GM10266 (cell line): ENCODE measurements at regions not wholly inside any gene's neighbourhood (a gene's known extent, or its start where the extent isn't known, plus 50 kb on each side); places are given as distances from the start of the nearest gene placed in this dataset.

Experiments
- DNase-seq: peaks from one replicate; pipeline ENCODE4 v3.0.0; 2012; ENCODE audit errors: extremely low spot score
- TF ChIP-seq, protein P1 (sequence below): IDR thresholded peaks from 2 replicates; pipeline ENCODE4 v1.5.1; 2012; ENCODE audit warnings: mild to moderate bottlenecking, low read depth; ENCODE audit not compliant: control insufficient read depth, insufficient read depth; ENCODE audit errors: missing control alignments

DNA sequence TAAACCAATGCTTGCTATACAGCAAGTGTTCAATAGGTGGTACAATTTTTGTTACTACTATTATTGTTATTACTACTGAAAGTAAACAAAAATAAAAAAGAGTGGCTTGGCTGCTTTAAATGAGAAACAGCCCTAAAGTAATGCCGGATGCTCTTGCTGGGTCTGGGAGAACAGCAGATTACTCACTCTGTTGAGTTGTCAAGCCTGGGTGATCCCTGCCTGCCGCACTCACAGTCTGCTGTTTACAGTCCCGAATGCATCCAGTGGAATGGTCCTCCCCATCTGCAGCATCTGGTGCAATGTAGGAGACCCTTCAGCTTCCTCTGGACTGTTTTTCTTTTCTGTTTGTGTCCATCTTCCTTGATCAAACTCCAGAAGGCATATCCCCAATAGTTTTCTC, 102.7 kb upstream of the IVNS1ABP start:
- DNase-seq, result no peak
- TF ChIP-seq, protein P1, sequence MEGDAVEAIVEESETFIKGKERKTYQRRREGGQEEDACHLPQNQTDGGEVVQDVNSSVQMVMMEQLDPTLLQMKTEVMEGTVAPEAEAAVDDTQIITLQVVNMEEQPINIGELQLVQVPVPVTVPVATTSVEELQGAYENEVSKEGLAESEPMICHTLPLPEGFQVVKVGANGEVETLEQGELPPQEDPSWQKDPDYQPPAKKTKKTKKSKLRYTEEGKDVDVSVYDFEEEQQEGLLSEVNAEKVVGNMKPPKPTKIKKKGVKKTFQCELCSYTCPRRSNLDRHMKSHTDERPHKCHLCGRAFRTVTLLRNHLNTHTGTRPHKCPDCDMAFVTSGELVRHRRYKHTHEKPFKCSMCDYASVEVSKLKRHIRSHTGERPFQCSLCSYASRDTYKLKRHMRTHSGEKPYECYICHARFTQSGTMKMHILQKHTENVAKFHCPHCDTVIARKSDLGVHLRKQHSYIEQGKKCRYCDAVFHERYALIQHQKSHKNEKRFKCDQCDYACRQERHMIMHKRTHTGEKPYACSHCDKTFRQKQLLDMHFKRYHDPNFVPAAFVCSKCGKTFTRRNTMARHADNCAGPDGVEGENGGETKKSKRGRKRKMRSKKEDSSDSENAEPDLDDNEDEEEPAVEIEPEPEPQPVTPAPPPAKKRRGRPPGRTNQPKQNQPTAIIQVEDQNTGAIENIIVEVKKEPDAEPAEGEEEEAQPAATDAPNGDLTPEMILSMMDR, result no peak

DNA sequence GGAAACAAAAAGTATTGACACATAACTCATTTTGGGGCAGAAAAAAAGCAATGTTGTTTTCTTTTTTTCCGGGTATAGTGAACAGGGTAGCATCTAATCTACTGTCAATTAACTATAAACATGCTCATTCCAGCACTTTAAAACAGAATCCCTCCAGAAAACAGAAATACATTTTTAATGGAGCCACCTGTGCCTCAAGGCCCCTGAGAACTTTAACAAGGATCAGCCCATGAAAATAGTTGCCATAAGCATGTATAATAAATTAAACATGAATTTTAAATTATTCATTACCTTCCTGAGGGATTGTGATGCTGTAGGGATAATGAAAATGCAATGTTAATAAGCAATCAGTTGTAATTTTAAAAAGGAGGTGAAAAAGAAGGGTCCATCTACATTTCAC, 101.4 kb upstream of the IVNS1ABP start:
- TF ChIP-seq, protein P1, result no peak
- DNase-seq, result no peak

DNA sequence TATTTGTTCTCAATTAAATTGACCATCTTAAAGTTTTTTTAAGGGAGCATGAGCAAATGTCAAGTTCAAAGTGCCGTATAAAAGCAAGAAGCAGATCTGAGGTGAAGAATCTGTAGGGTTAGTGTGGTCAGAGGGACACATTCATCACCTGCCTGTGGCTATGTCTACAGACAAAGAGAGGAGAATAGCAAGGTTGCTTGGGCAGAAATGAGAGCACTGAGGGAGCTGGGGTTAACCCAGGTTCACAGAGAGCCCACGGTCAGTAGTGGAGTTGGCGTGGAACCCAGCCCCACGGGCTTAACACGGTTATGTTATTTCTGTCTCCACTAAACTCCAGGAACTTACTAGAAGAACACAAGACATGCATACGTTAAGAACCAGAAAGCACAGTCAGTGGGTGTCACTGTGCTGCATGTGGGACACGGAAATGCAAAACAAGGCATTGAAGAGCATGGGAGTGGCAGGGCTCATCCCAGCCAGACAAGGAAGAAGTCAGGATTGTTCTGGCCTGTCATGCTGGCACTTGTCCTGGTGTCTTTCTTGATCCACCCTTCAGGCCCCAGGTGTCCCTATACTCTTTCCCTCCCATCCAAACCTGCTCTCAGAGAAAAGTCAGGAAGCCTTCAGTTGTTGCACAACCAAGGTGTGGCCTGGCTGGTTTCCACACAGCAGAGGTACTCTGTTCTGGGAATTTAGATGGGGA, 95.5 kb upstream of the IVNS1ABP start:
- TF ChIP-seq, protein P1, result peak; percentile 2
- DNase-seq, result no peak

- no peak for DNase-seq
- TF ChIP-seq, protein P1, result no peak
Observed at GRCh38 chr1:185409763-185410528, 92.9 kb upstream of the IVNS1ABP start.

DNA sequence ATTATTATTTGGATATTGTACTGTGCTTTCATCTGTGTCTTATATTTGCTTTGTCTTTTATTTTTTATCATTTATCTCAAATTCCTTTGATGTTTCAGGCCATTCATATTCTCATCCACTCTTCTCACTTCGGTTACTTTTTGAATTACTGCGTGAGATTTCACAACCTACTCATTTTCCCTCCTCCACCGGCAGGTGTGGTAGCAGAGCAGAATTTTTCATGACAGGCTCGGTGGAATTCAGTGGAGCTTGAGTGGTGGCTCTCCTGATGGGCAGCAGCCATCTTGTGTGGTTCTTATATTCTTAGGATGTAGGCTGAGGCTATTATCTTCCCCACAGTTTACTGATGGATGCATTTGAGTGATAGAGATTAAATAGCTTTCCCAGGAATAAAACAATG, 92.3 kb upstream of the IVNS1ABP start:
- TF ChIP-seq, protein P1, result no peak
- DNase-seq, result no peak

GRCh38 chr1:185408700-185409270, 91.7 kb upstream of the IVNS1ABP start:
- TF ChIP-seq, protein P1, result no peak
- no peak for DNase-seq

DNA sequence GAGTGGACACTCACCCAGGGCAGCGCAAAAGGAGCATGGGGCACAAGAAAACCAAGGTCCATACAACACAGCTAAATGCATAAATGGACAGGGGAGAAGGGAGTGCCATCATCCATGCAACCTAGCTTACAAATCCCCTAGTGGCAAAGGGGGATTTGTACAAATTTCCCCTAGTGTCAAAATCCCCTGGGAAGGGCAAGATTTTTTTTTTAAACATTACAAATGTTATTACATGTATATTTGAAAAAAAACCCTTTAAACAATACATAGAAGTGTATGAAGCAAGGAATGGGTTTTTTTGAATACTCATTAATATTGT, 89.6 kb upstream of the IVNS1ABP start:
- TF ChIP-seq, protein P1, result no peak
- peak; percentile 31 for DNase-seq
